SJSA1 (cell line): ENCODE measurements at regions not wholly inside any gene's neighbourhood (a gene's known extent, or its start where the extent isn't known, plus 50 kb on each side); places are given as distances from the start of the nearest gene placed in this dataset.

ENCODE experiments used
- DNase-seq, 2 experiments: peaks; one replicate each; pipeline ENCODE4 v3.0.0-alpha.2; 2015 to 2020; ENCODE audit warnings: low spot score in 2 of 2, low read depth in 1 of 2
- H3K27ac ChIP-seq: fragments of 250-450 bp; sonication (Bioruptor Pico); 2 replicates; pipeline ENCODE4 v1.5.1; 2020; ENCODE audit warnings: mild to moderate bottlenecking, moderate library complexity
- H3K27me3 ChIP-seq: fragments of 250-450 bp; sonication (Bioruptor Pico); replicated peaks from 2 replicates; pipeline ENCODE4 v1.5.1; 2020; ENCODE audit warnings: mild to moderate bottlenecking, moderate library complexity
- H3K36me3 ChIP-seq: fragments of 250-450 bp; sonication (Bioruptor Pico); 2 replicates; pipeline ENCODE4 v1.5.1; 2020; ENCODE audit warnings: mild to moderate bottlenecking
- H3K4me1 ChIP-seq: fragments of 250-450 bp; sonication (Bioruptor Pico); replicated peaks from 2 replicates; pipeline ENCODE4 v1.6.1; 2021; ENCODE audit warnings: mild to moderate bottlenecking
- H3K4me3 ChIP-seq: fragments of 250-450 bp; sonication (Bioruptor Pico); 2 replicates; pipeline ENCODE4 v1.5.1; 2020; ENCODE audit warnings: mild to moderate bottlenecking
- H3K9me3 ChIP-seq: fragments of 250-450 bp; sonication (Bioruptor Pico); replicated peaks from 2 replicates; pipeline ENCODE4 v1.5.1; 2020; ENCODE audit warnings: mild to moderate bottlenecking

- H3K27ac ChIP-seq = no peak overlapping the region
- H3K4me3 ChIP-seq = no peak overlapping the region
- DNase-seq = no peak
- no peaks in the 10 kb centered on the region for H3K36me3 ChIP-seq
- H3K27me3 ChIP-seq = no peaks in the 10 kb centered on the region
- H3K4me1 ChIP-seq = peaks cover 39% of the 10 kb centered on the region
- H3K9me3 ChIP-seq = no peaks in the 10 kb centered on the region
These were observed 459.7 kb downstream of the TBL1XR1 start for GRCh38 chr3:176737480-176738110.

GRCh38 chr3:176734146-176734545, 463.1 kb downstream of the TBL1XR1 start:
- Histone ChIP-seq H3K27me3 (no peaks in the 10 kb centered on the region), H3K36me3 (no peaks in the 10 kb centered on the region), H3K4me1 (peaks cover 4% of the 10 kb centered on the region), H3K9me3 (no peaks in the 10 kb centered on the region), H3K27ac (no peak overlapping the region), H3K4me3 (no peak overlapping the region)
- no peak for DNase-seq

- Histone ChIP-seq H3K4me3 (no peak overlapping the region), H3K27me3 (no peaks in the 10 kb centered on the region), H3K27ac (no peak overlapping the region), H3K36me3 (no peaks in the 10 kb centered on the region), H3K9me3 (no peaks in the 10 kb centered on the region), H3K4me1 (no peaks in the 10 kb centered on the region)
- no peak for DNase-seq
These were observed 472.9 kb downstream of the TBL1XR1 start for GRCh38 chr3:176724394-176724759.

DNA sequence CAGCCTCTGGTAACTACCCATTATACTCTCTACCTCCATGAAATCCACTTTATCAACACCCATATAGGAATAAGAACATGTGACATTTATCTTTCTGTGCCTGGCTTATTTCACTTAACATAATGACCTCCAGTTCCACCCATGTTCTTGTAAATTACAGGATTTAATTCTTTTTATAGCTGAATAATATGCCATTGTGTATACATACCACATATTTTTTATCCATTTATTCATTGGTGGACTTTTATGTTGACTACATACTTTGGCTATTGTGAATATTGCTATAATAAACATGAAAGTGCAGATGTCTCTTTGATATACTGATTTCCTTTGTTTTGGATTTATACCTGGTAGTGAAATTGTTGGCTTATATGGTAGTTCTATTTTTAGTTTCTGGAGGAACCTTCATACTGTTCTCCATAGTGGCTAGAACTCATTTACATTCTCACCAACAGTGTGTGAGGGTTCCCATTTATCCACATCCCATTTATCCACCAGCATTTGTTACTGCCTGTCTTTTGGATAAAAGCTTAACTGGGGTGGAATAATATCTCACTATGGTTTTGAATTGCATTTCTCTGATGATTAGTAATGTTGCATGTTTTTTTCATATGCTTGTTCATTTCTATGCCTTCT, 473.4 kb downstream of the TBL1XR1 start:
- Histone ChIP-seq H3K4me1 (no peaks in the 10 kb centered on the region), H3K36me3 (no peaks in the 10 kb centered on the region), H3K27ac (no peak overlapping the region), H3K9me3 (no peaks in the 10 kb centered on the region), H3K27me3 (no peaks in the 10 kb centered on the region), H3K4me3 (no peak overlapping the region)
- DNase-seq = no peak

- Histone ChIP-seq H3K9me3 (no peaks in the 10 kb centered on the region), H3K27ac (no peak overlapping the region), H3K27me3 (no peaks in the 10 kb centered on the region), H3K4me3 (no peak overlapping the region), H3K36me3 (no peaks in the 10 kb centered on the region), H3K4me1 (no peaks in the 10 kb centered on the region)
- no peak for DNase-seq
These were observed 483.2 kb downstream of the TBL1XR1 start for GRCh38 chr3:176714034-176714433.

- Histone ChIP-seq H3K27ac (no peak overlapping the region), H3K4me3 (no peak overlapping the region), H3K9me3 (no peaks in the 10 kb centered on the region), H3K27me3 (no peaks in the 10 kb centered on the region), H3K36me3 (no peaks in the 10 kb centered on the region), H3K4me1 (no peaks in the 10 kb centered on the region)
- no peak for DNase-seq
These were observed 485.1 kb downstream of the TBL1XR1 start for GRCh38 chr3:176712191-176712590.

DNA sequence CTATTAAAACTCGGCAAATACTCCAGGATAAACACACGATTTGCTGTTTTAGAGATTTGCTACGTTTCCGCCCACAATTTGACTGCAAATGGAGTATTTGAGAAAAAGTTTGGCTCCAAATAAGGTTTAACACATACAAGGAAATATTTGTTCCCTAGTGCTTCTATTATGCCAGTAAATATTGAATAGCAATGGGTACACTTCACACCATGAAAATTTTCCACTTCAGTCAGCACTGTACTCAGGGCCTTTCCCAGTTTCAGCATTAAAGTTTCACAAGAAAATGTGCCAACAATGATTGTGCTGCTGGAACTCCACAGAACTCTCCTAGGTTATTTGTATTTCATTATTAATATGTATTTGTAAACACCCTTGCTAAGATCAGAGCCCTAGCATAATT, 498.0 kb downstream of the TBL1XR1 start:
- Histone ChIP-seq H3K4me1 (no peaks in the 10 kb centered on the region), H3K27ac (no peak overlapping the region), H3K27me3 (no peaks in the 10 kb centered on the region), H3K36me3 (no peaks in the 10 kb centered on the region), H3K9me3 (no peaks in the 10 kb centered on the region), H3K4me3 (no peak overlapping the region)
- DNase-seq = no peak

- Histone ChIP-seq H3K27me3 (no peaks in the 10 kb centered on the region), H3K27ac (no peak overlapping the region), H3K4me3 (no peak overlapping the region), H3K4me1 (no peaks in the 10 kb centered on the region), H3K36me3 (no peaks in the 10 kb centered on the region), H3K9me3 (no peaks in the 10 kb centered on the region)
- no peak for DNase-seq
These were observed 499.9 kb downstream of the TBL1XR1 start for GRCh38 chr3:176697284-176697889.

DNA sequence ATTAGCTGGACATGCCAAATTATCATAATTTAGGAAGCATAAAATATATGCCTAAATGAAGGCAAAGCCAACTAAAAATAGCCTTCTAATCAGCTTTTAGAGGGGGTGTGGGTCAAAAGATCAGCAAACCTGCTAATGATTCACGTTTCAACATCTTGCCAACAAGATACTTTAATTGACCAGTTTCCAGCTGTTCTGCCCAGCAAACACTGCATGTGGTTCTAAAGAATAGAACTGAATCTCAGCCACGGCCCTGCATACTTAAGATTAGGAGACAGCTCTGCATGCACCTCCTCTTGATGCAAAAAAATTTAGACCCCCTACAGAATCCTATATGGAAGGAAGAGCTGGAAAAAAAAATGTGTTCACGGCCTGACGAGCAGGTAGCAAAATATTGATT, 500.5 kb downstream of the TBL1XR1 start:
- no peak overlapping the region for H3K4me3 ChIP-seq
- no peak for DNase-seq
- no peaks in the 10 kb centered on the region for H3K4me1 ChIP-seq
- no peaks in the 10 kb centered on the region for H3K36me3 ChIP-seq
- no peaks in the 10 kb centered on the region for H3K27me3 ChIP-seq
- H3K27ac ChIP-seq = no peak overlapping the region
- no peaks in the 10 kb centered on the region for H3K9me3 ChIP-seq

DNA sequence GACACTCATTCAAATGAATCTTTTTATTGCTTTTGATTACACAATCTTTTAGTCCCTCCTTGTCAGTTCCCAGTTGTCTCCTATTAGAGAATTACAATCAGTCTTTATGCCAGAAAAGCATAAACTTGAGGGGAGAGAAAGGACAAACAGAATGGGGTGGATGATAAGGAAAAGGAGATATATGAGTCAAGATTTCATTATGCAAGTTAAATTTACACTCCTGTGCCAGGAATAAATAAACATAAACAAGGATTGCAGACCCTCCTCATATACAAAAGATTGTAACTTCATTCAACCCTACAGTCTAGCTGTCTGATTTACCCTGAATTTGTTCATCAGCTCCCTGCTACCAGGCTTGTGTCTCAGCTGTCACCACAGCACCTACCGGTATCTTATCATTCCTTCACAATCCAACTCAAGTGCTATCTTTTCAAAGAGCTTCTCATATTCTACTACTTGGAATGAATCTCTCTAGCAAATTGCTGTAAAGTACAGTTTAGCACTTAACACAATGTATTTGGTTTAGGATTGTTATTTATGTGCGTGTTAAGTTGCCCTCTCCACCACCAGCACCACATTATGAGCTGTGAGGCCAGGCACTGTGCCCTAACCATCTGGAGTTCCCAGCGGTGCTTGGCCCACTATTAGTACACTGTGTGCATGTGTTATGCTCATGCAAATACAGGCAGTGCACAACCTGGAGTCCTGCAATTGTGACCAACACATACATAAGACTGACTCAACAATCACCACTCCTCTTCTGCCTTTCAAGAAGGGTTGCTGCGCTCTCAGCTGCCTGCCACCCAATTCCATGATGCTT, 504.1 kb downstream of the TBL1XR1 start:
- Histone ChIP-seq H3K36me3 (no peaks in the 10 kb centered on the region), H3K27me3 (no peaks in the 10 kb centered on the region), H3K4me1 (no peaks in the 10 kb centered on the region), H3K9me3 (no peaks in the 10 kb centered on the region), H3K4me3 (no peak overlapping the region), H3K27ac (no peak overlapping the region)
- DNase-seq = no peak

- Histone ChIP-seq H3K27ac (no peak overlapping the region), H3K4me3 (no peak overlapping the region), H3K27me3 (no peaks in the 10 kb centered on the region), H3K4me1 (no peaks in the 10 kb centered on the region), H3K9me3 (no peaks in the 10 kb centered on the region), H3K36me3 (no peaks in the 10 kb centered on the region)
- no peak for DNase-seq
These were observed 504.9 kb downstream of the TBL1XR1 start for GRCh38 chr3:176692199-176692965.

DNA sequence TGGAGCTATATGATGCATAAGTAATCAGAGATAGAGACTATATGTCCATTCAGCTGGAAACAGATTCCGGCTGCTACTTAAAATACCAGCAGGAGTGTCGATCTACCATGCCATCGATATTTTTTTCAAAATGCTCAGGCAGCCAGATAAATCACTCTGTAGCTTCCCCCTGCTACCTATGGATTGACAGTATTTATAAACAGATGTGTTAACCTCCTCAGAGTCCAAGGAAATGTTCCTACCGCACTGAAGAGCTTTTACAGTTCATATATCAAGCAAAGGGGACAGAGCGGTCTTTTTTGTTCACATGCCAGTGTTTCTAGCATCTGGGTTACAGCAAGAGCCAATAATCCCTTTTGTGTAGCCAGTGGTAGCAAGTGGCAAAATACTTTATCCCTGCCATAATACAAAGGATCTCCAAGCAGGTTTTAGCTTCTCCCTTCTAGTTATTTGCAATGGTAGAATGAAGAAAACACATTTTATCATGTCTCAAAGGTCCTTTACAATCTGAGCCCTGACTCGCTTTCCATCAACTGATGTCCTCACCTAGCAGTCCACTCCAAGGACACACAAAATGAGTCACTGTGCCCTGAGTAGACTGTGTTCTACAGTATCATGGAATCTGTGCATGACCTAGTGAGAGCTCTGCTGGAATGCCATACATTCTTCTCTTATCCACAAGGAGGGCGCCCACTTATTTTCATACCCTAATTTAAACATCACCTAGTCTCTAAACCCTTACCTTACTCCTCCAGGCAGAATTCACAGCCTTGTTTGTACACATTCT, 507.0 kb downstream of the TBL1XR1 start:
- H3K4me3 ChIP-seq = no peak overlapping the region
- no peak overlapping the region for H3K27ac ChIP-seq
- H3K4me1 ChIP-seq = no peaks in the 10 kb centered on the region
- DNase-seq = no peak
- no peaks in the 10 kb centered on the region for H3K27me3 ChIP-seq
- no peaks in the 10 kb centered on the region for H3K36me3 ChIP-seq
- no peaks in the 10 kb centered on the region for H3K9me3 ChIP-seq

- Histone ChIP-seq H3K4me1 (no peaks in the 10 kb centered on the region), H3K36me3 (no peaks in the 10 kb centered on the region), H3K27ac (no peak overlapping the region), H3K9me3 (no peaks in the 10 kb centered on the region), H3K4me3 (no peak overlapping the region), H3K27me3 (no peaks in the 10 kb centered on the region)
- no peak for DNase-seq
These were observed 509.5 kb downstream of the TBL1XR1 start for GRCh38 chr3:176687754-176688153.
